ENCODE measurements at regions not wholly inside any gene's neighbourhood (a gene's known extent, or its start where the extent isn't known, plus 50 kb on each side); places are given as distances from the start of the nearest gene placed in this dataset.

- peak; percentile 36 for DNase-seq (ENCODE audit: low read depth, low spot score)
Observed at GRCh38 chr11:106216281-106216680, 138.8 kb downstream of the AASDHPPT start.

GRCh38 chr11:106217456-106217855 lies 140.0 kb downstream of the AASDHPPT start:
- no peak for DNase-seq (ENCODE audit: low read depth, low spot score)

- no peak for DNase-seq (ENCODE audit: low read depth, low spot score)
Observed at GRCh38 chr11:106218106-106218505, 140.6 kb downstream of the AASDHPPT start.

GRCh38 chr11:106222626-106223025 lies 145.2 kb downstream of the AASDHPPT start:
- no peak for DNase-seq (ENCODE audit: low read depth, low spot score)

GRCh38 chr11:106224172-106224571 lies 146.7 kb downstream of the AASDHPPT start:
- no peak for DNase-seq (ENCODE audit: low read depth, low spot score)

GRCh38 chr11:106228996-106229395 lies 151.5 kb downstream of the AASDHPPT start:
- peak; percentile 3 for DNase-seq (ENCODE audit: low read depth, low spot score)

- DNase-seq (ENCODE audit: low read depth, low spot score), result peak; percentile 14
Observed at GRCh38 chr11:106231591-106231990, 154.1 kb downstream of the AASDHPPT start.

- no peak for DNase-seq (ENCODE audit: low read depth, low spot score)
Observed at GRCh38 chr11:106233191-106233590, 155.7 kb downstream of the AASDHPPT start.

GRCh38 chr11:106234794-106235193 lies 157.3 kb downstream of the AASDHPPT start:
- no peak for DNase-seq (ENCODE audit: low read depth, low spot score)

- no peak for DNase-seq (ENCODE audit: low read depth, low spot score)
Observed at GRCh38 chr11:106236295-106236694, 158.8 kb downstream of the AASDHPPT start.

- DNase-seq (ENCODE audit: low read depth, low spot score), result no peak
Observed at GRCh38 chr11:106238704-106239360, 161.4 kb downstream of the AASDHPPT start.

GRCh38 chr11:106241601-106242257 lies 164.3 kb downstream of the AASDHPPT start:
- DNase-seq (ENCODE audit: low read depth, low spot score), result no peak

- DNase-seq (ENCODE audit: low read depth, low spot score), result peak; percentile 7
Observed at GRCh38 chr11:106242718-106243415, 165.4 kb downstream of the AASDHPPT start.

GRCh38 chr11:106246495-106246894 lies 169.0 kb downstream of the AASDHPPT start:
- no peak for DNase-seq (ENCODE audit: low read depth, low spot score)

GRCh38 chr11:106249617-106250239 lies 172.3 kb downstream of the AASDHPPT start:
- DNase-seq (ENCODE audit: low read depth, low spot score), result peak; percentile 75

GRCh38 chr11:106262852-106263251 lies 185.4 kb downstream of the AASDHPPT start:
- DNase-seq (ENCODE audit: low read depth, low spot score), result no peak

GRCh38 chr11:106263527-106263926 lies 186.1 kb downstream of the AASDHPPT start:
- no peak for DNase-seq (ENCODE audit: low read depth, low spot score)

GRCh38 chr11:106271086-106271485 lies 193.6 kb downstream of the AASDHPPT start:
- DNase-seq (ENCODE audit: low read depth, low spot score), result peak; percentile 85

GRCh38 chr11:106271686-106272085 lies 194.2 kb downstream of the AASDHPPT start:
- DNase-seq (ENCODE audit: low read depth, low spot score), result peak; percentile 69

GRCh38 chr11:106275151-106275550 lies 197.7 kb downstream of the AASDHPPT start:
- no peak for DNase-seq (ENCODE audit: low read depth, low spot score)

GRCh38 chr11:106276126-106276525 lies 198.7 kb downstream of the AASDHPPT start:
- DNase-seq (ENCODE audit: low read depth, low spot score), result peak; percentile 21

- DNase-seq (ENCODE audit: low read depth, low spot score), result peak; percentile 57
Observed at GRCh38 chr11:106276859-106277436, 199.5 kb downstream of the AASDHPPT start.
